ENCODE measurements at regions not wholly inside any gene's neighbourhood (a gene's known extent, or its start where the extent isn't known, plus 50 kb on each side); places are given as distances from the start of the nearest gene placed in this dataset.

DNA sequence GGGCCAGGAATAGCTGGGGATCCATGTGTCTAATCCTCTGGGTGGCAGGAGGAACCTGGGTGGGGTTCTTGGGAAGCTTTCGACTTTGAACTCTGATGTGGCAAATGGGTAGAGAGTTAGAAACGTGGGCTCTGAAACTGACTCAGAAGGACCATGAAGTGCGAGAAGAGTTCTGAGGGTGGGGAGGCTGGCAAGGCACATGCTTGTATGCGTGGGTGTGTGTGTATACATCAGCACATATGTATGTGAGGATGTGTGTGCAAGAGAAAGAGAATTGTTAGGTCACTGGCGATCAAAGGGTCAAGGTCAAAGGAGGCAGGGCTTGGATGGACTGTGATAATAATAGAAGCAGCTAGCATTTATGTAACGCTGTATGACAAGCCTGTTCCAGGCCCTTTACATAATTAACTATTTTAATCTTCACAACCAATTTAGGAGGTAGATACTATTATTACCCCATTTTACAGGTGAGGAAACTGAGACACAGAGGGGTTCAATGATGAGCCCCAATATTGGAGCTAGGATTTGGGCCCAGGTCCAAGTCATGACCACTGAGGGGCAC lies 84.5 kb upstream of the POU3F1 start:
- no peak overlapping the region for H3K4me3 Mint-ChIP-seq (ENCODE audit: unreplicated experiment)
- no peak for DNase-seq (ENCODE audit: extremely low spot score, unreplicated experiment)
- H3K36me3 Mint-ChIP-seq (ENCODE audit: unreplicated experiment): no peaks in the 10 kb centered on the region
- H3K9me3 Mint-ChIP-seq (ENCODE audit: unreplicated experiment): no peaks in the 10 kb centered on the region
- peaks cover 2% of the 10 kb centered on the region for H3K27me3 Mint-ChIP-seq (ENCODE audit: unreplicated experiment)
- no peak overlapping the region for H3K27ac Mint-ChIP-seq (ENCODE audit: unreplicated experiment)
- peaks cover 9% of the 10 kb centered on the region for H3K4me1 Mint-ChIP-seq (ENCODE audit: unreplicated experiment)
- TF ChIP-seq, protein P1, sequence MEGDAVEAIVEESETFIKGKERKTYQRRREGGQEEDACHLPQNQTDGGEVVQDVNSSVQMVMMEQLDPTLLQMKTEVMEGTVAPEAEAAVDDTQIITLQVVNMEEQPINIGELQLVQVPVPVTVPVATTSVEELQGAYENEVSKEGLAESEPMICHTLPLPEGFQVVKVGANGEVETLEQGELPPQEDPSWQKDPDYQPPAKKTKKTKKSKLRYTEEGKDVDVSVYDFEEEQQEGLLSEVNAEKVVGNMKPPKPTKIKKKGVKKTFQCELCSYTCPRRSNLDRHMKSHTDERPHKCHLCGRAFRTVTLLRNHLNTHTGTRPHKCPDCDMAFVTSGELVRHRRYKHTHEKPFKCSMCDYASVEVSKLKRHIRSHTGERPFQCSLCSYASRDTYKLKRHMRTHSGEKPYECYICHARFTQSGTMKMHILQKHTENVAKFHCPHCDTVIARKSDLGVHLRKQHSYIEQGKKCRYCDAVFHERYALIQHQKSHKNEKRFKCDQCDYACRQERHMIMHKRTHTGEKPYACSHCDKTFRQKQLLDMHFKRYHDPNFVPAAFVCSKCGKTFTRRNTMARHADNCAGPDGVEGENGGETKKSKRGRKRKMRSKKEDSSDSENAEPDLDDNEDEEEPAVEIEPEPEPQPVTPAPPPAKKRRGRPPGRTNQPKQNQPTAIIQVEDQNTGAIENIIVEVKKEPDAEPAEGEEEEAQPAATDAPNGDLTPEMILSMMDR (IDR thresholded peaks at IDR 0.05): no peak

DNA sequence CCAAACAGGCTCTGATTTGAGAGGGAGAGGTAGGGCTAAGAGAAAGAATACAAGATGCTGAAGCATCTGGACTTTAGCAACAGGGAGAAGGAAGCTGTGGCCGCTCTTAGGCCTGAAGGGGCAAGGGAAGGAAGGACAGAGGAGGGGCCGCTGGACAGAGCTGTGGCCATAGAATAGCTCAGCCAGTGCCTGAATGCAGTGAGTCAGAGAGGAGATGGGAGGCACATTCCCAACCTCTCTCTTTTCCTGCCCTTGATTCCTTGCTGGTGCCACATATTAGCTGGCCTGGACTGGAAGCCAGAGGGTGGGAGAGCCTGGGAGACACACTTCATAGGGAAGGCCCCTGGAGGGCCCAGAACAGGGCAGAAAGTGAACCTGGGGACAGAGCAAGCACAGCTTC lies 83.4 kb upstream of the POU3F1 start:
- TF ChIP-seq, protein P1 (IDR thresholded peaks at IDR 0.05): no peak
- peaks cover 9% of the 10 kb centered on the region for H3K4me1 Mint-ChIP-seq (ENCODE audit: unreplicated experiment)
- no peak overlapping the region for H3K27ac Mint-ChIP-seq (ENCODE audit: unreplicated experiment)
- no peaks in the 10 kb centered on the region for H3K36me3 Mint-ChIP-seq (ENCODE audit: unreplicated experiment)
- H3K27me3 Mint-ChIP-seq (ENCODE audit: unreplicated experiment): peaks cover 2% of the 10 kb centered on the region
- no peak for DNase-seq (ENCODE audit: extremely low spot score, unreplicated experiment)
- H3K4me3 Mint-ChIP-seq (ENCODE audit: unreplicated experiment): no peak overlapping the region
- H3K9me3 Mint-ChIP-seq (ENCODE audit: unreplicated experiment): no peaks in the 10 kb centered on the region

DNA sequence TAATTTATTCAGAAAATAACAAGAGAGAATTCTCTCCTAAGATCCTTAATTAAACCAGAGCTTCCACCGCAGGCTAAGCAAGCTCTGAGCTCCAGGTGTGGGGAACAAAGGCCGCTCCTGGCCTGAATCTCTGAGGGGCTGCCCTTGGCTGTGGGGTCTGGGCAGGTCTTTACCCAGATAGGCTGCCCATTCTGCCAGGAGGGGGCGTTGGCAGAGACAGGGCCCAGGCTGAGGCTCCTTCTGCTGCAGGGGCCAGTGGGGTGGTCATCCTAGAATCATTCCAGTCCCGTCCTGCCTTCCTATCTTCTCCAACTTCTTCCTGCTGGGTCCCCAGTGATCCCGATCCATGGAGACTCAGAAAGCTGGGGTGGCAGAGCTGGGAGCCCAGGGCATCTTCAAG lies 82.9 kb upstream of the POU3F1 start:
- DNase-seq (ENCODE audit: extremely low spot score, unreplicated experiment): no peak
- Mint-ChIP-seq H3K4me3 (ENCODE audit: unreplicated experiment) (no peak overlapping the region), H3K9me3 (ENCODE audit: unreplicated experiment) (no peaks in the 10 kb centered on the region), H3K27ac (ENCODE audit: unreplicated experiment) (no peak overlapping the region), H3K27me3 (ENCODE audit: unreplicated experiment) (no peaks in the 10 kb centered on the region), H3K4me1 (ENCODE audit: unreplicated experiment) (peaks cover 9% of the 10 kb centered on the region), H3K36me3 (ENCODE audit: unreplicated experiment) (no peaks in the 10 kb centered on the region)
- TF ChIP-seq, protein P1 (IDR thresholded peaks at IDR 0.05): no peak

DNA sequence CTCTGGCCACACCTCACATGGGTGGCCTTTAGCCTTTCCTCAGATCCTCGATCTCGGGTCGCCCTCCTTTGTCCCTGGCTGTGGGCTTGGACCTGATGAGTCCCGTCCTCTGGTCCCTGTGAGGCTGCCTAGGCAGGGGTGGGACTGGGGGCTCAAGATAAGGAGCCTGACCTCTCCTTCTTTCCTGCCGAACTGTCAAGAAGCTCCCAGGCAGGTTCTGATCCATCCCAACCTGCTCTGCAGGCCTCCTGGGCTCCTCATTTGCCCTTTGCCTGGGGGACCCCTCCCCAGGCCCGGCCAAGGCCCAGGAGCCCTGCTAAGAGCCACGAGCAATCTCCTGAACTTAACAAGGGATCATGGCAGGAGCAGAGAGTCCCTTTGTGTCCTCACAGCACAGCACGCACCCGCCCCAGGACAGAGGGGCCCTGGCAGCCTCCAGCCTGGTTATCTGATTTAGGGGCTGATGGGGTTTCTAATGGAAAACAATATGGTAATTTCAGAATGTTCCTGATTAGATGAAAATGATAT lies 82.4 kb upstream of the POU3F1 start:
- TF ChIP-seq, protein P1 (IDR thresholded peaks at IDR 0.05): no peak
- no peaks in the 10 kb centered on the region for H3K36me3 Mint-ChIP-seq (ENCODE audit: unreplicated experiment)
- no peak overlapping the region for H3K4me3 Mint-ChIP-seq (ENCODE audit: unreplicated experiment)
- H3K27ac Mint-ChIP-seq (ENCODE audit: unreplicated experiment): no peak overlapping the region
- H3K27me3 Mint-ChIP-seq (ENCODE audit: unreplicated experiment): no peaks in the 10 kb centered on the region
- no peak for DNase-seq (ENCODE audit: extremely low spot score, unreplicated experiment)
- H3K9me3 Mint-ChIP-seq (ENCODE audit: unreplicated experiment): no peaks in the 10 kb centered on the region
- H3K4me1 Mint-ChIP-seq (ENCODE audit: unreplicated experiment): peaks cover 9% of the 10 kb centered on the region

DNA sequence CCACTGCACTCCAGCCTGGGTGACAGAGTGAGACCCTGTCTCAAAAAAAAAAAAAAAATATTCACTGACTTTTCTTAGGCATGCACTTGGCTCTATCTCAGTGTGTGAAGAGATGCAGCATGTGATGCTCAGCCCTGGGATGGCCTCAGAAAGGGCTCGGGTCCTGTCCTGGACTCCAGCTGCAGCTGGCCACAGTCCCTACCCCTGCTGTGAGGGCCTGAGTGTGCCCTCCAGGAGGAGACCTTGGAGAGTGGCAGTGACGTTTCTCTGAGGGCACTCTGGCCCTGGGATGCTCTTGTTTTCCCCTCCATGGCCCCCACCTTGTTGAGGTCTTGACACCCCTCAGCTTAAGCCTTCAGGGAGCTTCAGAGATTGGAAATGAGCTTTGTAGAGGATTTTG lies 81.9 kb upstream of the POU3F1 start:
- no peak overlapping the region for H3K27ac Mint-ChIP-seq (ENCODE audit: unreplicated experiment)
- TF ChIP-seq, protein P1 (IDR thresholded peaks at IDR 0.05): no peak
- no peaks in the 10 kb centered on the region for H3K36me3 Mint-ChIP-seq (ENCODE audit: unreplicated experiment)
- DNase-seq (ENCODE audit: extremely low spot score, unreplicated experiment): no peak
- no peaks in the 10 kb centered on the region for H3K27me3 Mint-ChIP-seq (ENCODE audit: unreplicated experiment)
- peaks cover 9% of the 10 kb centered on the region for H3K4me1 Mint-ChIP-seq (ENCODE audit: unreplicated experiment)
- H3K4me3 Mint-ChIP-seq (ENCODE audit: unreplicated experiment): no peak overlapping the region
- H3K9me3 Mint-ChIP-seq (ENCODE audit: unreplicated experiment): no peaks in the 10 kb centered on the region

Data from osteocyte (in vitro differentiated cells).